ENCODE measurements at regions not wholly inside any gene's neighbourhood (a gene's known extent, or its start where the extent isn't known, plus 50 kb on each side); places are given as distances from the start of the nearest gene placed in this dataset.

GRCh38 chr20:57965441-57965840 is 255.6 kb upstream of the PMEPA1 start:
- no peak for TF ChIP-seq CTCF (IDR thresholded peaks at IDR 0.05)
- no peaks in the 10 kb centered on the region for H3K36me3 ChIP-seq
- no peaks in the 10 kb centered on the region for H3K9me3 ChIP-seq
- 80 to 89% methylated on average over 11 of the region's 11 CpGs for WGBS, 2 donors
- H3K4me1 ChIP-seq: peaks cover 3 to 43% (median 7%) of the 10 kb centered on the region in 9 donors
- ATAC-seq (no peak), DNase-seq (no peak)
- H3K27me3 ChIP-seq: peaks cover 0 to 35% (median 16%) of the 10 kb centered on the region in 7 donors
- intact Hi-C loops (cut with DNase I): loop anchor here in 1 of 10 donors (10.0 kb wide), 2 partner anchors 59 to 99 kb away; no protein-coding TSS in a partner anchor
- peak overlapping the region in 1 of 10 donors; percentile 80 for H3K27ac ChIP-seq
- no peak overlapping the region for H3K4me3 ChIP-seq

- WGBS, 2 donors: 70 to 72% methylated on average over 15 of the region's 15 CpGs
- DNase-seq (peak; percentile 23 to 28), ATAC-seq (peak; percentile 43 to 72 (median 58))
Measured at GRCh38 chr20:57964011-57964862, 254.4 kb upstream of the PMEPA1 start.

GRCh38 chr20:57960803-57961575 is 251.2 kb upstream of the PMEPA1 start:
- no peak for TF ChIP-seq CTCF (IDR thresholded peaks at IDR 0.05)
- H3K27me3 ChIP-seq: peaks cover 0 to 19% (median 0%) of the 10 kb centered on the region in 7 donors
- no peaks in the 10 kb centered on the region for H3K36me3 ChIP-seq
- H3K4me3 ChIP-seq: no peak overlapping the region
- no peaks in the 10 kb centered on the region for H3K9me3 ChIP-seq
- ATAC-seq: peak in 3 of 8 donors; percentile 20 to 25 (median 21)
- peaks cover 3 to 44% (median 7%) of the 10 kb centered on the region in 9 donors for H3K4me1 ChIP-seq
- intact Hi-C loops (cut with DNase I): loop anchor here in 1 of 10 donors (10.0 kb wide), 2 partner anchors 64 to 104 kb away; no protein-coding TSS in a partner anchor
- no peak overlapping the region for H3K27ac ChIP-seq
- DNase-seq: no peak
- WGBS, 2 donors: 41 to 47% methylated on average over 19 of the region's 19 CpGs

More at GRCh38 chr20:57964011-57964862, 254.4 kb upstream of the PMEPA1 start:
- no peak overlapping the region for H3K4me3 ChIP-seq
- peak overlapping the region in 8 of 10 donors; percentile 5 to 80 (median 54) for H3K27ac ChIP-seq
- no peaks in the 10 kb centered on the region for H3K9me3 ChIP-seq
- intact Hi-C loops (cut with DNase I): loop anchor here in 1 of 10 donors (10.0 kb wide), 2 partner anchors 61 to 101 kb away; no protein-coding TSS in a partner anchor
- H3K4me1 ChIP-seq: peaks cover 3 to 44% (median 7%) of the 10 kb centered on the region in 9 donors
- no peaks in the 10 kb centered on the region for H3K36me3 ChIP-seq
- H3K27me3 ChIP-seq: peaks cover 0 to 27% (median 14%) of the 10 kb centered on the region in 7 donors
- no peak for TF ChIP-seq CTCF (IDR thresholded peaks at IDR 0.05)

GRCh38 chr20:57959589-57959988 is 249.8 kb upstream of the PMEPA1 start:
- H3K27ac ChIP-seq: no peak overlapping the region
- WGBS, 2 donors: 92 to 93% methylated on average over 4 of the region's 4 CpGs
- no peak overlapping the region for H3K4me3 ChIP-seq
- no peak for ATAC-seq
- no peaks in the 10 kb centered on the region for H3K36me3 ChIP-seq
- H3K27me3 ChIP-seq: peaks cover 0 to 13% (median 0%) of the 10 kb centered on the region in 7 donors
- intact Hi-C loops (cut with DNase I): no loop called here
- no peaks in the 10 kb centered on the region for H3K9me3 ChIP-seq
- no peak for DNase-seq
- TF ChIP-seq CTCF (IDR thresholded peaks at IDR 0.05): no peak
- peaks cover 3 to 37% (median 6%) of the 10 kb centered on the region in 9 donors for H3K4me1 ChIP-seq

All from heart right ventricle (tissue), 16 donors.